ENCODE measurements at regions not wholly inside any gene's neighbourhood (a gene's known extent, or its start where the extent isn't known, plus 50 kb on each side); places are given as distances from the start of the nearest gene placed in this dataset.

- WGBS (ENCODE audit: low lambda C conversion rate), result 4% methylated on average over 2 of the region's 2 CpGs
- Histone ChIP-seq H4K20me1 (ENCODE audit: insufficient read depth, low read length) (no peaks in the 10 kb centered on the region), H3K4me1 (ENCODE audit: insufficient read depth, low read length) (no peaks in the 10 kb centered on the region), H3K27me3 (ENCODE audit: control insufficient read depth in 1 of 2, insufficient read depth in 2 of 2, low read length in 2 of 2) (no peaks in the 10 kb centered on the region; a peak in 1 of 5 replicates), H2AFZ (ENCODE audit: low read length) (no peak overlapping the region), H3K36me3 (replicated peaks in 1 of 2; ENCODE audit: control insufficient read depth in 1 of 2, insufficient read depth in 2 of 2, low read length in 2 of 2) (no peaks in the 10 kb centered on the region), H3K9ac (ENCODE audit: insufficient read depth, low read depth, low read length) (no peak overlapping the region), H3K4me2 (ENCODE audit: low read depth, low read length) (no peak overlapping the region), H3K9me3 (ENCODE audit: low read length) (no peaks in the 10 kb centered on the region), H3K27ac (ENCODE audit: extremely low read length, insufficient read depth, low read length) (no peak overlapping the region), H3K4me3 (replicated peaks in 1 of 3; ENCODE audit: insufficient read depth in 1 of 3, low read depth in 2 of 3, low read length in 3 of 3) (no peak overlapping the region), H3K79me2 (ENCODE audit: insufficient read depth, low read length) (no peaks in the 10 kb centered on the region)
- no peak for TF ChIP-seq ZNF547 (CRISPR knock-in tag; IDR thresholded peaks at IDR 0.05)
- TF ChIP-seq ZNF451 (CRISPR knock-in tag; IDR thresholded peaks at IDR 0.05), result no peak
- no peak for TF ChIP-seq ZFX (CRISPR knock-in tag; IDR thresholded peaks at IDR 0.05; ENCODE audit: low read depth)
- no peak for TF ChIP-seq ZFP36L2 (CRISPR knock-in tag; IDR thresholded peaks at IDR 0.05)
- no peak for TF ChIP-seq ELF4 (CRISPR knock-in tag; IDR thresholded peaks at IDR 0.05; ENCODE audit: borderline replicate concordance)
- TF ChIP-seq, protein P1, sequence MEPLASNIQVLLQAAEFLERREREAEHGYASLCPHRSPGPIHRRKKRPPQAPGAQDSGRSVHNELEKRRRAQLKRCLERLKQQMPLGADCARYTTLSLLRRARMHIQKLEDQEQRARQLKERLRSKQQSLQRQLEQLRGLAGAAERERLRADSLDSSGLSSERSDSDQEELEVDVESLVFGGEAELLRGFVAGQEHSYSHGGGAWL (CRISPR knock-in tag; IDR thresholded peaks at IDR 0.05), result no peak
- TF ChIP-seq REPIN1 (CRISPR knock-in tag; IDR thresholded peaks at IDR 0.05; ENCODE audit: borderline replicate concordance, low read depth), result no peak
- TF ChIP-seq ZNF207 (IDR thresholded peaks at IDR 0.05; ENCODE audit: borderline replicate concordance), result no peak
- TF ChIP-seq ZNF709 (CRISPR knock-in tag; IDR thresholded peaks at IDR 0.05), result no peak
- no peak for TF ChIP-seq KLF6 (CRISPR knock-in tag; IDR thresholded peaks at IDR 0.05)
- POLR2A ChIA-PET, result no interaction called here
- intact Hi-C loops (cut with micrococcal nuclease; ENCODE audit: unreplicated experiment) (no loop called here), in situ Hi-C loops (cut with HindIII; ENCODE audit: extremely low pct_ligation_motif_present, low pct_unique_long_range_greater_than_20kb) (no loop called here)
- ATAC-seq (no peak), FAIRE-seq (no peak), DNase-seq (ENCODE audit: low spot score) (no peak)
- BruUV-seq (replicated peaks), result no TSS peak
- CTCF ChIA-PET (ENCODE audit: low intra/inter-chr PET ratio, low total read pairs), result no interaction called here
Observed at GRCh38 chr1:113265196-113265595, 125.1 kb upstream of the MAGI3 start.

DNA sequence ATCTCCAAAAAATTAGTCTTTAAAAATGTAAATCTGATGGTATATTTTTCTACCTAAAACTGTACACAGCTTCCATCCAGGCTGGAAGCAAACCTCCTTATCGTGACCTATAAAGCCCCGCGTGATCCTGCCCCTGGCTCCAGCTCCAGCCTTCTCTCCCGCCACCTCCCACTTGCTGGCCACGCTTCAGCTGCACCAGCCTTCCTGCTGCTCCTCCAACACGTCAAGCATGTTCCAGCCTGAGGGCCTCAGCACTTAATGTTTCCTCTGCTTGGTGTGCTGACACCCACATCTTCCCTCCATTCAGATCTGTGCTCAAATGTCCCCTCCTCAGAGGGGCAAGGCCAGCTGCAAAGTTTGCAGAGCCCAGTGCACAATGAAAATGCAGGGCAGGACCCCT, 123.5 kb upstream of the MAGI3 start:
- Histone ChIP-seq H3K9ac (ENCODE audit: insufficient read depth, low read depth, low read length) (no peak overlapping the region), H3K36me3 (replicated peaks in 1 of 2; ENCODE audit: control insufficient read depth in 1 of 2, insufficient read depth in 2 of 2, low read length in 2 of 2) (no peaks in the 10 kb centered on the region), H3K9me3 (ENCODE audit: low read length) (no peaks in the 10 kb centered on the region), H3K4me1 (ENCODE audit: insufficient read depth, low read length) (no peaks in the 10 kb centered on the region), H3K79me2 (ENCODE audit: insufficient read depth, low read length) (no peaks in the 10 kb centered on the region), H3K4me3 (replicated peaks in 1 of 3; ENCODE audit: insufficient read depth in 1 of 3, low read depth in 2 of 3, low read length in 3 of 3) (no peak overlapping the region), H3K27me3 (ENCODE audit: control insufficient read depth in 1 of 2, insufficient read depth in 2 of 2, low read length in 2 of 2) (no peaks in the 10 kb centered on the region; a peak in 1 of 5 replicates), H3K27ac (ENCODE audit: extremely low read length, insufficient read depth, low read length) (no peak overlapping the region), H3K4me2 (ENCODE audit: low read depth, low read length) (no peak overlapping the region), H2AFZ (ENCODE audit: low read length) (no peak overlapping the region), H4K20me1 (ENCODE audit: insufficient read depth, low read length) (no peaks in the 10 kb centered on the region)
- no peak for TF ChIP-seq ZNF597 (CRISPR knock-in tag; IDR thresholded peaks at IDR 0.05)
- no peak for TF ChIP-seq ZSCAN30 (CRISPR knock-in tag; IDR thresholded peaks at IDR 0.05)
- no peak for TF ChIP-seq CC2D1A (CRISPR knock-in tag; IDR thresholded peaks at IDR 0.05)
- no peak for TF ChIP-seq SP5 (CRISPR knock-in tag; IDR thresholded peaks at IDR 0.05; ENCODE audit: borderline replicate concordance, low read depth)
- TF ChIP-seq ELF4 (CRISPR knock-in tag; IDR thresholded peaks at IDR 0.05; ENCODE audit: borderline replicate concordance), result no peak
- TF ChIP-seq ZBTB1 (CRISPR knock-in tag; IDR thresholded peaks at IDR 0.05; ENCODE audit: borderline replicate concordance), result no peak
- POLR2A ChIA-PET, result no interaction called here
- FAIRE-seq (no peak), ATAC-seq (no peak), DNase-seq (ENCODE audit: low spot score) (no peak)
- in situ Hi-C loops (cut with HindIII; ENCODE audit: extremely low pct_ligation_motif_present, low pct_unique_long_range_greater_than_20kb) (no loop called here), intact Hi-C loops (cut with micrococcal nuclease; ENCODE audit: unreplicated experiment) (no loop called here)
- no TSS peak for BruUV-seq (replicated peaks)
- CTCF ChIA-PET (ENCODE audit: low intra/inter-chr PET ratio, low total read pairs), result no interaction called here
- WGBS (ENCODE audit: low lambda C conversion rate), result 47% methylated on average over 6 of the region's 6 CpGs
